22Rv1 (cell line): ENCODE measurements at regions not wholly inside any gene's neighbourhood (a gene's known extent, or its start where the extent isn't known, plus 50 kb on each side); places are given as distances from the start of the nearest gene placed in this dataset.

Experiments
- CTCF ChIP-seq: fragments of 450-650 bp; IDR thresholded peaks from 2 replicates; pipeline ENCODE4 v1.5.1; 2017; ENCODE audit warnings: mild to moderate bottlenecking
- ZFX ChIP-seq: fragments of 450-650 bp; IDR thresholded peaks from 2 replicates; pipeline ENCODE4 v1.6.1; 2017; ENCODE audit warnings: antibody characterized with exemption, borderline replicate concordance

- no peak for TF ChIP-seq CTCF
- TF ChIP-seq ZFX = no peak
Measured at GRCh38 chr16:9622268-9622667, 530.8 kb downstream of the HAPSTR1 start.
